Stomach (tissue), 4 donors: ENCODE measurements at regions not wholly inside any gene's neighbourhood (a gene's known extent, or its start where the extent isn't known, plus 50 kb on each side); places are given as distances from the start of the nearest gene placed in this dataset.

Experiments used
- CTCF ChIP-seq, 7 experiments: fragments of 450-650 bp in 4 of 7; fragments of 200-600 bp in 3 of 7; sonication (generic) in 3 of 7; IDR thresholded peaks; one replicate each; pipeline ENCODE4 v1.5.1; 2016 to 2019; ENCODE audit warnings: antibody characterized with exemption in 7 of 7, control low read depth in 2 of 7, mild to moderate bottlenecking in 1 of 7
- EP300 ChIP-seq: sonication (generic); formaldehyde crosslinking; IDR thresholded peaks from one replicate; pipeline ENCODE4 v1.6.1; 2017; ENCODE audit warnings: antibody characterized with exemption
- POLR2A ChIP-seq, 4 donors: fragments of 450-650 bp; IDR thresholded peaks; one replicate each; pipeline ENCODE4 v1.6.1; 2016; ENCODE audit warnings: antibody characterized with exemption in 4 of 4, control low read depth in 2 of 4, mild to moderate bottlenecking in 1 of 4, moderate library complexity in 1 of 4
- POLR2AphosphoS5 ChIP-seq, 3 donors: sonication (generic); formaldehyde crosslinking; IDR thresholded peaks; one replicate each; pipeline ENCODE4 v1.6.1; 2016; ENCODE audit warnings: antibody characterized with exemption in 3 of 3

GRCh38 chr6:159483259-159483658 lies 209.8 kb downstream of the SOD2 start:
- TF ChIP-seq POLR2AphosphoS5 (IDR thresholded peaks at IDR 0.05) (no peak), EP300 (no peak), CTCF (IDR thresholded peaks at IDR 0.05) (no peak), POLR2A (IDR thresholded peaks at IDR 0.05) (no peak)
